NB4 (cell line): ENCODE measurements at regions not wholly inside any gene's neighbourhood (a gene's known extent, or its start where the extent isn't known, plus 50 kb on each side); places are given as distances from the start of the nearest gene placed in this dataset.

Experiments used
- DNase-seq: peaks from one replicate; pipeline ENCODE4 v3.0.0; 2010; ENCODE audit warnings: low read depth
- H3K4me3 ChIP-seq: one replicate; pipeline ENCODE4 v1.5.1; 2011; ENCODE audit warnings: mild to moderate bottlenecking, low read depth, low read length, moderate library complexity
- CTCF ChIP-seq: IDR thresholded peaks from one replicate; pipeline ENCODE4 v1.5.1; 2012; ENCODE audit warnings: low read depth, low read length
- MAX ChIP-seq: IDR thresholded peaks from 2 replicates; pipeline ENCODE4 v1.6.1; 2011; ENCODE audit warnings: low read depth, low read length
- MYC ChIP-seq: IDR thresholded peaks from 2 replicates; pipeline ENCODE4 v1.6.1; 2011; ENCODE audit warnings: low read depth, low read length
- POLR2A ChIP-seq: IDR thresholded peaks from 2 replicates; pipeline ENCODE4 v1.6.1; 2011; ENCODE audit warnings: mild to moderate bottlenecking; ENCODE audit not compliant: insufficient read length; ENCODE audit errors: extremely low read depth

GRCh38 chr3:124658270-124658669 is 72.0 kb upstream of the UMPS start:
- DNase-seq: no peak
- no peak overlapping the region for H3K4me3 ChIP-seq
- TF ChIP-seq MAX (no peak), CTCF (no peak), MYC (no peak), POLR2A (no peak)

- TF ChIP-seq CTCF (no peak), MAX (no peak), POLR2A (no peak), MYC (no peak)
- DNase-seq: no peak
- H3K4me3 ChIP-seq: no peak overlapping the region
These were observed 71.1 kb upstream of the UMPS start for GRCh38 chr3:124659175-124659574.

- TF ChIP-seq CTCF (no peak), MAX (no peak), POLR2A (no peak), MYC (no peak)
- no peak for DNase-seq
- H3K4me3 ChIP-seq: no peak overlapping the region
These were observed 69.7 kb upstream of the UMPS start for GRCh38 chr3:124660599-124660998.

GRCh38 chr3:124663690-124664089 is 66.6 kb upstream of the UMPS start:
- H3K4me3 ChIP-seq: no peak overlapping the region
- DNase-seq: no peak
- TF ChIP-seq POLR2A (no peak), CTCF (no peak), MYC (no peak), MAX (no peak)

- TF ChIP-seq MYC (no peak), CTCF (no peak), MAX (no peak), POLR2A (no peak)
- no peak overlapping the region for H3K4me3 ChIP-seq
- DNase-seq: no peak
These were observed 65.4 kb upstream of the UMPS start for GRCh38 chr3:124664804-124665203.

- no peak for DNase-seq
- TF ChIP-seq MYC (no peak), MAX (no peak), POLR2A (no peak), CTCF (no peak)
- H3K4me3 ChIP-seq: no peak overlapping the region
These were observed 64.2 kb upstream of the UMPS start for GRCh38 chr3:124666067-124666466.
